Uterus (tissue), 2 donors: ENCODE measurements at regions not wholly inside any gene's neighbourhood (a gene's known extent, or its start where the extent isn't known, plus 50 kb on each side); places are given as distances from the start of the nearest gene placed in this dataset.
"Not testable (repeated sequence)": the region's sequence is repeated elsewhere in the genome, so short reads cannot be mapped to it uniquely, and the experiment has no call there.

Source experiments
- POLR2A ChIP-seq, 2 donors: fragments of 450-650 bp; IDR thresholded peaks; one replicate each; pipeline ENCODE4 v1.6.1; 2016; ENCODE audit warnings: antibody characterized with exemption in 2 of 2, mild to moderate bottlenecking in 1 of 2, moderate library complexity in 1 of 2
- TF ChIP-seq, protein P1 (sequence below), 4 experiments: fragments of 200-600 bp in 2 of 4; fragments of 450-650 bp in 2 of 4; sonication (generic) in 2 of 4; IDR thresholded peaks; one replicate each; pipeline ENCODE4 v1.5.1; 2016 to 2019; ENCODE audit warnings: antibody characterized with exemption in 4 of 4, mild to moderate bottlenecking in 2 of 4, moderate library complexity in 1 of 4

DNA sequence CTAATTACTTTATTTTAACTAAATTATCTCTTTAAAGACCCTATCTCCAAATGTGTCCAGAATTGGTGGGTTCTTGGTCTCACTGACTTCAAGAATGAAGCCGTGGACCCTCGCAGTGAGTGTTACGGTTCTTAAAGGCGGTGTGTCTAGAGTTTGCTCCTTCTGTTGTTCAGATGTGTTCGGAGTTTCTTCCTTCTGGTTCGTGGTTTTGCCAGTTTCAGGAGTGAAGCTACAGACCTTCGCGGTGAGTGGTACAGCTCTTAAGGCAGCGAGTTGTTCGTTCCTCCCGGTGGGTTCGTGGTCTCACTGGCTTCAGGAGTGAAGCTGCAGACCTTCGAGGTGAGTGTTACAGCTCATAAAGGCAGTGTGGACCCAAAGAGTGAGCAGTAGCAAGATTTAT lies 77.5 kb upstream of the RGS1 start:
- TF ChIP-seq POLR2A (IDR thresholded peaks at IDR 0.05), result not testable (repeated sequence)
- TF ChIP-seq, protein P1, sequence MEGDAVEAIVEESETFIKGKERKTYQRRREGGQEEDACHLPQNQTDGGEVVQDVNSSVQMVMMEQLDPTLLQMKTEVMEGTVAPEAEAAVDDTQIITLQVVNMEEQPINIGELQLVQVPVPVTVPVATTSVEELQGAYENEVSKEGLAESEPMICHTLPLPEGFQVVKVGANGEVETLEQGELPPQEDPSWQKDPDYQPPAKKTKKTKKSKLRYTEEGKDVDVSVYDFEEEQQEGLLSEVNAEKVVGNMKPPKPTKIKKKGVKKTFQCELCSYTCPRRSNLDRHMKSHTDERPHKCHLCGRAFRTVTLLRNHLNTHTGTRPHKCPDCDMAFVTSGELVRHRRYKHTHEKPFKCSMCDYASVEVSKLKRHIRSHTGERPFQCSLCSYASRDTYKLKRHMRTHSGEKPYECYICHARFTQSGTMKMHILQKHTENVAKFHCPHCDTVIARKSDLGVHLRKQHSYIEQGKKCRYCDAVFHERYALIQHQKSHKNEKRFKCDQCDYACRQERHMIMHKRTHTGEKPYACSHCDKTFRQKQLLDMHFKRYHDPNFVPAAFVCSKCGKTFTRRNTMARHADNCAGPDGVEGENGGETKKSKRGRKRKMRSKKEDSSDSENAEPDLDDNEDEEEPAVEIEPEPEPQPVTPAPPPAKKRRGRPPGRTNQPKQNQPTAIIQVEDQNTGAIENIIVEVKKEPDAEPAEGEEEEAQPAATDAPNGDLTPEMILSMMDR (IDR thresholded peaks at IDR 0.05), result not testable (repeated sequence)
